Stimulated activated CD4-positive, alpha-beta T cell treated with anti-CD3 and anti-CD28 coated beads, Interleukin-4, amount 100 ng/mL, for 24 hours (primary cell): ENCODE measurements at regions not wholly inside any gene's neighbourhood (a gene's known extent, or its start where the extent isn't known, plus 50 kb on each side); places are given as distances from the start of the nearest gene placed in this dataset.

Source experiments
- DNase-seq: peaks from one replicate; pipeline ENCODE4 v3.0.0-alpha.2; 2020

DNA sequence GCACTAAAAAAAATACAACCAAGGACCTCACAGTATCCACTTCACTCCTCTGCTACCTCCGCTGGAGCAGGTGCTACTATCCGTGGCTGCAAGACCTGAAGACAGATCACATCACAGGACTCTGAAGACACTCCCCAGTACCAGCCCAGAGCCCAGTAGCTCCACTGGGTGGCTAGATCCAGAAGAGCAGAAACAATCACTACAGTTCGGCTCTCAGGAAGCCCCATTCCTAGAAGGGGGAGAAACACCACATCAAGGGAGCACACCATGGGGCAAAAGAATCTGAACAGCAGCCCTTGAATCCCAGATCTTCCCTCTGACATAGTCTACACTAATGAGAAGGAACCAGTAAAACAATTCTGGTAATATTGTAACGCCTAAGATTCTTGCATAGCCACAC lies 494.0 kb upstream of the FAT3 start:
- no peak for DNase-seq

DNA sequence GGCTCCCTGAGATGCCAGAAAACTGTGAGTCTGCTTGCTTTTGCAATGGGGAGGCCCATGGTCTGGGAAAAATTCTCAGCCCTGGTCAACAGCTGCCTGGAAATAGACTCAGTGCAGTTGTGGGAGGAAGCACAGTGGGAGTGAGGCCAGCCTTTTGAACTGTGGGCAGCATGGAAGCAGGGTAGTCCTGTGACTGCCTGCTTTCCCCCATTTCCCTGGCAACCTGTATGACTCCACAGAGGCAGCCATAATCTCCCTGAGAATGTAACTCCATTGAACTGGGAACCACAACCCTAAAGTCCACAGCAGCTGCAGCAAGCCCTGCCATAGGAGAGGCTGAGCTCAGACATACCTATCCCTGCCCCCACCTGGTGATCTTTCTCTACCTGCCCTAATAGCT lies 494.6 kb upstream of the FAT3 start:
- no peak for DNase-seq

DNA sequence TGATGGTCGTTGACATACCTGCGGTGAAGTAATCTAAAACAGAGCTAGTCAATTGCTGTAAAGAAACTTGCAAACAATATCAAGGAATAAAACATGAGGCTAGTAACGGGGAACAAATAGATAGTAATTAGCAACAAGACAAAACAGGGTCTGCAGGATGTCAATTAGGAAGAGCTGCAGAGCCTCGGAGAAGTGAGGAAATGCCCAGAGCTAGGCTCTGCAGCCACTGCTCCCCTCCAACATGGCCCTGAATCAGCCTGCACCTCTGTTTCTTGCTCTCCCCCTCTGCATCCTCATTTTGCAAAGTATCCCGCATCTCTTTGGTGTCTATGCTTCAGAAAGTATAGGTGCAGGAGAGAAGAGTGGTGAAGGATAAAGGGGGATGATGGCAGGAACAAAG lies 507.4 kb upstream of the FAT3 start:
- no peak for DNase-seq

DNA sequence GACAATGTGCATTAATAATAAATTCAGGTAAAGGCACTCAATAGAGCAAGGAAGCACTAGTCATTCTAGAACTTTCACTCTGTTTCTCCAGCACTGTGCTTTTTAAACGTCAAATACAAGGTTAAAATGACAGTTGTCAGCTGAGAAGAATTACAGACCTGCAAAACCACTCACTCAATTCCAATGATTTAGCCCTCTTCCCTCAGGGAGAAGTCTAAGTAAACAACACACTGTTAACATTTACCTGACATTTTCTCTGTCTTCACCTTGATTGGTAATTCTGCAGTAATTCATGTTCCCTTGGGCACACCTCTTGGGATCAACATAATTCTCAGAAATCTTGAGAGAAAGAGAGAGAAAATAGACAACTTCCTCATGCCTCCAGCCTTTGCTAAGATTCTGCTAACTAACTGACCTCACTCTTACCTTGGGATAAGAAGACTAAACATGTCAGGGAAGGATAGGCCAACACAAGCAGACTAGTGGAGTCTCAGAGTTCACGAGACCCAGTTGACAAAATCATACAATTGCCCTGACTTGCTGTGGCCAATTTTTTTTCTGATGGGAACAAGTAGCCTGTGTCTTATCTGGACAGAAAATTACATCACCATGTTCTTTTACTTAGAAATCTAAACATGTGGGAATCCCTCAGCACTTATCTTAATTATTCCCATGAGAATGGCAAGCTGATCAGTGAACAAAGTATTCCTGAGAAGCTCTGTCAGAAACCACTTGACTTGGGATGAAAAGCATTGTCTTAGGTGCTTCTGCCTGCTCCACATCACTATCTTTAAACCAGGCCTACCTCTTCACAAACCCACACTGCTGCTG lies 516.8 kb upstream of the FAT3 start:
- DNase-seq: no peak

DNA sequence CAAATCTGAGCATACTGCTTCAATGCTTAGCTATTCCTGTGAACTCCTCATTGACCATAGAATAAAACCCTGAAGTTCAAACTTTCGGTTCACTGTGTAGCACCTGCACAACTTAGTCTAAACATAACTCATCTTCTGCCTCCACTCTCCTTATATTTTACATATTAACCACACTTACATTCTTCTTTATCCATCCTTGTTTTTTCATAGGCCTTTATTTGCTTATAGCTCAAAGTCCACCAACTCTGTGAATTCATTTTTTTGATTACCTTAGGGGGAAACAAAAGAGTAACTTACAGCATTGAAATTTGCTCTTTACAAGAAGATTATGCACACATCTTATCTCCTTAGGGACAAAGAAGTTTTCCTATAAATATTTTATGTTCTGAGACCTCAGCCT lies 521.6 kb upstream of the FAT3 start:
- DNase-seq: no peak

DNA sequence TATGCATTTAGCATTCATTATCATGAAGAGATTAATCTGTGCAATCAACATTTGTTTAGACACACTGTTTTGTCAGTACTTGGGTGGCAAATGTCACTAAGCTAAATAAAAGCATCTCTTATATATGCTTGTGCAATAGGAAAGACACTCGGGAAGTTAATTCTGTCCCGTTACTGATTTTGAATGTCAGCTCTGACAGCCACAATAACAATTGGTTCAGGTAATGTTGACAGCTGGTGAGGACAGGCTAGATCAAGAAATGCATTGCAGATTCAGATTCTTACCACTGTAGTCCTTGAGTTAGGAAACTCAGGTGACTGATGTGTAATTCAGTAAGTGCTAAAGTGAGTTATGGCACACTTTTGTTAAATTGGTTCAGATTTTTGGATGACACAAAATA lies 523.8 kb upstream of the FAT3 start:
- DNase-seq: no peak

DNA sequence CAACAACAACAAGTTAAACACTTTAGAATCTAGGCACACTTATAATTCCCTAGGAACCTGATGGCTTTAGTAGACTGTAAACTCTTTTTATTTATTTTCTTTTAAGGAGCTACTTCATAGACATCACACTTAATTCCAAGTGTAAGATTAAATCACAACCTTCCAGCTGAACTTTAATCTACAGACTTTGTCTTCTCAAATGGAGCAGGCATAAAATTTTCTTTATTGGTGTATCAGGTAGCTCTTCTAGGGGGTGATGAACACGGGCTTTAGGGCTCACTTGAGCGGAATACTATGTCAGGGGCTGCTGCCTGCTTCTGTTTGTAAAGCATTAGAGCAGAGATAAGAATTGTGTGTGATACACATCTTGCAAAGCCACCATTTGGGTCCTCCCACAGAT lies 525.8 kb upstream of the FAT3 start:
- DNase-seq: no peak

DNA sequence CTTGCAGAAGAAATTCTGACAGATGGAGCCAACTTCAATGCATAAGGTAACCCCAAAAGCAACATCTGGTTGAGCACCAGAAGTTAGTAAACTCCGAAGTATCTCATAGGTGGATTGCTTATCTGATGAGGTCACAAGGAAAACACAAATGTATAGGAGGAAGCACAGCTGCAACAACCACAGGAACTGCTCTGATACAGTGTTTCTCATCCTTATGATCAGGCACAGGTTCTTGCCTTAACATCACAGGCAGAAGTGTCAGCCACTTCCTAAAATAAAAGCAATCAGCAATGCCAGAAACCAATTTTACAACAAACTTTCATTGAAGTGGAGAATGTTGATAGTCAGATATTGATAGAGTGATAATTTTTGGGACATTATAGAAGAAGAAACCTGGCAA lies 530.3 kb upstream of the FAT3 start:
- DNase-seq: no peak

DNA sequence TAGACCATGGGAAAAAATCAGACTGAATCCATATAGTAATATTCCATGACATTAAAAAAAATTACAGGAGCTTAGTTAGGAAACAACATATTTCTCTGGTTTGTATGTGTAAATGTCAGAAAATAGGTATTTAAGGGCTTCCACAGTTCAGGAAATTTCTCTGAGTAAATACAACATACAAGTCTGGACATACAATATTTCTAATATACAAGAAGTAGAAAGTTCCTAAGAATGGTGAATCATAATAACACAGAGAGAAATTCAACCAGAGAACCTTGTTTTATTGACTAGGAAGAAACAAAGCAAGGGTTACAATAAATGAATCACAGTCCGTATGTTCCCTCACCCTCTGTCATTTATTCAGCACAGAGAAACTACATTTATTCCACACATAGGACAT lies 532.7 kb upstream of the FAT3 start:
- no peak for DNase-seq

DNA sequence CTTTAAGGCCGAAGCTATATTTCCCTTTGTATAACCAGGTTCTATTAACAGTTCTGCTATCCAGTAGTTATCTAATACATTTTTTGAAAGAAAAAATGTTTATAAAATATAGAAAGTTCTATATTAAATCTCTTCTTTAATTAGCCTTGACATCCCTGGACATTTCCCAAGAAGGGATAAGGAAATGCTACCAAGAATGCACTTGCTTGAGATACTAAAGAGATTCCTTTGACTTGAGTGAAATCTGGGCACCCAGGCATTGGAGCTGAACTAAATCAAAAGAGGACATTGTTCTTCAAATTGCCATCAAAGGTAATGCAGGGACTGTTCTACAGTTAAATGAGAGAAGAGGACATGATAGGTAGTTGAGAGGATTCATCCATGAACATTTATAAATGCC lies 535.9 kb upstream of the FAT3 start:
- no peak for DNase-seq

DNA sequence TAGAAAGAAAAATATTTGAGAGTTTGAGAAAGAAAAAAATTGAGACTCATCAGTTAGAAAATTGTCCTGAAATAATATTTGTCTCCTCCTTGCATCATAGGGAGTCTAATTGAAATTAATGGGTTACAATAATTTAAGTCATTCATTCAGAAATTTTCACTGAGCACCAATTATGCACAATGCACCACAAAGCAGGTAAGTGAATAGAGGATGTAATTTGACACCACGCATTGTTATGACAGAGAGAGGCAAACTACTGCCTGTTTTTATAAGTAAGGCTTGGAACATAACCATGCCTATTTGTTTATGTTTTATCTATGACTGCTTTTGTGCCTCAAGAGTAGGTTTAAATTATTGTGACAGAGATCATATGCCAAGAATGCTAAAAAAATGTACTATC lies 537.9 kb upstream of the FAT3 start:
- no peak for DNase-seq

DNA sequence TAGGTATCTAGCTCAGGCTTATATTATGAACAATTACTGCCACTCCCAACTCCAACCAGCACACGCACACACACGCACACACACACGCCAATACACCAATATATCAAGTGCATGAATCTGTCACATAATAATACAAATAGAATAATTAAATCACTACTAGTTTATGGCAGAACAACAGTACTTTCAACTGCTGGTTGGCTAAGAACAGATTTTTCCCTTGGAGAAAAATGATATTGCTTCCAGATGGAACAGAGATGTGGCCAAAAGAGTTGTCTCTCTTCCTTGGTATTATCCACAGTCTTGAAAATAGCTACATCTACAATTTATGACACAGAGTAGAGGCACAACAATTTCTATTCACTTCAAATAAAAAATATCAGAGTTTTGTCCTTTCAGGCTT lies 538.3 kb upstream of the FAT3 start:
- no peak for DNase-seq

DNA sequence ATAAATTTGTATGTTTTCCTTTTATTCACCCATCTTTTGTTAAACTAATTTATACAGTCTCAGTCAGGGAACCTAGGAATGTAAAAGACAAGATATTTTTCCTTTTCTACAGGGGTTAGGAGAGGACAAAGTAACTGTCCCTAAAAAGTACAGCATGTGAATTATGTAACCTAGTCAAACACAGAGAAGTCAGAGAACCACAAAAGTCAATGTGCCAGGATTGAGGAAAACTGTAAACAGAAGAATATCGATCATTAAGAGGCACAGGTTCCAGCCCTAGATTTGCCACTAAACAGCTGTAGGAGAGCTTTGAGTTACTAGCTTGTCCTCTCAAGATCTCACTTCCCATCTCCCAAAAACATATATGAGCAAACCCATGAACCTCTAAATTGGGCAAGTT lies 550.9 kb upstream of the FAT3 start:
- DNase-seq: no peak

DNA sequence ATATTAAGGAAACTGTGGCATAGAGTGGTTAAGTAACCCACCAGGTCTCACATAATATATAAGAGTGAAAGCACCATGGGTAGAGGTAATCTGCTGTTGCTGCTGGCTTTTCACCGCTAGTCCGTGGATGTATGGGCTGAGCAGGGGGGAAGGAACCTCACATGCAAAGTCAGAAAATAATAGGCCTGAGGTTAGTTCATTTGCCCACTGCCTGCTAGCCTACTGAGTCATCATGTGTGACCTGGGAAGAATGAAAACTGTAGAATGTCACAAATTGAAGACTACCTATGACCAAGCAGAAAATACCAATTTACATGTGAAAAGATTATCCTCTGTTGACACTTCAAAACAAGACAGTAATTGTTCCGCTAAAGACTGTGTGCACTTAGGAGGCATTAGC lies 560.1 kb upstream of the FAT3 start:
- no peak for DNase-seq

DNA sequence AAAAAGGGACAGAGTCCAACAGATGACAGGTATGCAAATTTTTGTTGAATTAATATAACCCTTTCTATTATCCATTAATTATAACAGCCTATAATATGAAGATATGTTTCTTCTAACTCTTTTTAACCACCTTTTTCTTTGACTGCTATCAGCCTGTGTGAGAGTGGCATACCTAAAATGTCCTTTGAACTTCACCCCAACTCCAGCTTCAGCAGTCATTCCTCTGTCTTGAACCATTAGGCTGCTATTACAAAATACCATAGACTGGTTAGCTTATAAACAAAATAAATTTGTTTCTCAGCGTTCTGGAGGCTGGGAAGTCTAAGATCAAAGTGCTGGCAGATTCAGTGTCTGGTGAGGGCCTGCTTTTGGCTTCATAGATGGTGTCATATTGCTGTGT lies 564.6 kb upstream of the FAT3 start:
- DNase-seq: no peak

DNA sequence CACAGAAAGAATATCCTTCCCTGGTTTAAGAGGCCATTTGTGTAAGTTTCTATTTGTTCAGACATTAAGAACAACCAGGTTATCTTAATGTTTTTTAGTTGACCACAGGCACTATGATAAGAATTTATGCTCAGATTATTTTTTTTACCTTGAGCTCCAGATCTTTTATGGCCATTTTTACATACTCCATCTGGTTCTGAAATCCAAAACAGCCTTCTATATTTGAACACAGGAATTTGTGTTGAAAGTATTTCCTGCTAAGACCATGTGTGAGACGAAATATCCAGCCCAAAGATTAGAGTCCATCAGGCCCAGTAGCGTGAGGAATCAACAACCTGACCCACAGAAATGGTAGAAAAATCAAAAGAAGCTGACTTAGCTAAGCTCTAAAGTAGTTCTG lies 569.9 kb upstream of the FAT3 start:
- no peak for DNase-seq

DNA sequence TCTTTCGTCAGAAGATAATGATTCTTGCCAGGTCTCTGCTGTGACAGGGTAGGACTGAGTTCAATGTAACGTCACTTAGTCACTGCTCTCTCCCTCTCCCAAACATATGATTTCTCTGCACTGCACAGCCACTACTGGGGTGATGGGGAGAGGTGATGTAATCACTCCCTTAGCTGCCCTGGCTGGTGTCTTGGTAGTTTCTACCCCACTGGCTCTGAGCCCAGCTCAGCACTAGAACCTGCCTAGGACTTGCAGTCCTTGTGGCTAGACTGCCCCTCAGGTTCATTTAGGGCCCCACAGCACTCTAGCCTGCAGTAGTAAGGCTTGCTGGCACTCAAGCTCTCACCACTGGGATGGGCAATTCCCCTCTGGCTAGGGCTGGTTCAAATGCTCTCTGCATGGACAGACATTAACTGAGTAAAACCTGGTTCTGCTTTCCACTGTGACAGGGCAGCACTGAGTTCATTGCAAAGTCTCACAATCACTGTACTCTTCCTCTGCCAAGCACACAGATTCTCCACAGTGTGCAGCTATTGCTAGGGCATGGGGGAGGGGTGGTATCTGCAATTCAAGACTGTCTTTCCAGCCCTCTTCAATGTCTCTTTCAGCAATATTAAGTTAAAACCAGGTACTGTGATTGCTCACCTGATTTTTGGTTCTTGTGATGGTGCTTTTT lies 571.4 kb upstream of the FAT3 start:
- no peak for DNase-seq

DNA sequence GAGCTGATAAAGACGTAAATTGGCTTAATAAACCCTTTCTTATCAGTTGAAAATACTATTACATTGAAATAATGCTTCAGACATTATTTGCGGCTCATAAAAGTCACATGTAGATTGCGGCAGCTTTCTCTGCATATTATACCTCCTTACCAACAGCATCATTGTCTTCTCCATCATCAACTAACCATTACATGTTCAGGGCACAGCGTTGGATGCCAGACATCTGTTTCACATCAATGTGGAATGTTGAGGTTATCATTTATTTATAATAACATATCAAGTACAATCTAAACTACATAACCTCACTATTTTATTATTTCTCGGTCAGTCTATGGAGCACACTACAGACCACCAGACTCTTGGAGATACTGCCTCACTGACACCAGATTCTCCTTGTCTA lies 573.8 kb upstream of the FAT3 start:
- no peak for DNase-seq

DNA sequence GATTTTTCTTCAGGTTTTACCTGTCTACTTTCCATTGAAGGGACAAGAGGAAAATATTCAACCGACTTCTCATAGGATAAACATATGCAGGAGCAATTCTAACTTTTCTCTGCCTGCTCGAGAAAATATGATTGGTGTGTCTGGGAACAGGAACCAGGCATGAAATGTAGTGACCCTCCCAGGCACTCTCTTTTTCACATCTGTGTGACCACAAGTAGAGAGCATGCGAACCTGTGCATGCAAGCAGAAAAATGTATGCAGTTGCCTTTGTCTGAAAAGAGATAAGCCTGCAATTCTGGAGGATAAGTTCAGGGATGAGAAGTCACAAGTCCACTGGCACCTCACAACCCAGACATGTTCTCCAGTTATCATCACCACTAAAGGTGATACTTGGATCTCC lies 583.5 kb upstream of the FAT3 start:
- no peak for DNase-seq

DNA sequence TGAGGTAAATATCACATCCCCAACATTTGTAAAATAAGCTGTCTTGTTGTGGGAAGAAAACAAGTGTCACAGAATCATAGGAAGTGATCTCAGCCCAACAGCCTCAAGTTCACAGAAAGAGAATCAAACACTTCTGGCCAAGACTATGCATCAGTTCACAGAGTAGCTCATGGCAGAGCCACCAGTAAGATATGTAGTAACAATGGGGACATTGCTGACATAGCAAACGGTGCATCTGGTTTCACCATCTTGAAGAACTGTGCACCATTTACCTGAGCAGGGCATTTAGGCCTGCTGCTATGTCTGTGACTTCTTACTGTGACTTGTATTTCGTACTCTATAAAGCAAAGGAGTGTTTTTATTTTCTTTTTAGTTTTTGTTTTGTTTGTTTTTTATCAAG lies 585.3 kb upstream of the FAT3 start:
- DNase-seq: no peak

DNA sequence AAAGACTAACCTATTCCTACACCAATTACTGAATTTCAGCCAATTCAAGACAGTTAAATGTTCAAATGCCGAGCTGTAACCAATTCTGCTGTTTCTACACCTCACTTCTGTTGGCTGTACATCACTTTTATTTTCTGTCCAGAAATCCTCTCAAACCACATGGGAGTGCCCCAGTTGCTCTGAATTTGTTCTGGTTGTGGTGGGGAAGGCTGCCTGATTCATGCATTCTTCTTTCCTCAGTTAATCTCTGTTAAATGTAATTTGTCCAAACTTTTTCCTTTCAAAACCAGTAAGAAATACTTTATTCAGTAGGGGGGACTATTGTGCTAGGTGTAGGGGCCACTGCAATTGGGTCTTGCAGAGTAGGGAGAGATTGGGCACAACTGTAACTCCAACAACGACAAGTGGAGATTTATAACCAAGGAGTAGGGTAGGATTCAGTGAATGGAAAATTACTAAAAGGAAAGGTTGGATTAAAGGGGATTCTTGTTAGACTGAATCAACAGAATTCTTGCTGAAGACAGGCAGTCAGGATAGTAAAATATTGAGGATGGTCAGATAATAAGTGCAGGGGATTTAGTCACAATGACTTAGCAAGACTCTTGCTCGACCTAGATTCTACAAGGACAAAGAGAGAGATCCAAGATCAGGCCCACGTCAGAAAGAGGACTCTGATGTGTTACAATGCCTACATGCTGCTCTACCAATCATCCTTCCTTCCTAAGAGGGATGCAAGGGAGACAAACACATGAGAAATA lies 593.5 kb upstream of the FAT3 start:
- no peak for DNase-seq

DNA sequence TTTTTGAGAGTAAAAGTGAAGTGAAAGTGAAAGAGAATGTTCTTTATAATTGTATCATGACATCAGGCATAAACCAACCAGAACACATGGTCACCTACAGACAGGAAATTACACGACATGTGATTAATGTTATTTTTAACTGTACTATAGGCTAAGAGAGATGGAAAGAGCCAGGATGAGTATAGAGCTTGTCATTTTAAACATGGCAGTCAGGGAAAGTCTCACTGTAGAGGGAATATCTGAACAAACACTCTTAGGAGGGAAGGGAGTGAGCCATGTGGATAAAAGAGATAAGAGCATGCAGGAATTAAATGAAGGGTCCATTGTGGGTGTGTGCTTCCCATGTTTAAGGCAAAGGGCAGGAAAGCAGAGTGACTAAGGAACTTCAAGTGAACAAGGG lies 599.1 kb upstream of the FAT3 start:
- DNase-seq: no peak

DNA sequence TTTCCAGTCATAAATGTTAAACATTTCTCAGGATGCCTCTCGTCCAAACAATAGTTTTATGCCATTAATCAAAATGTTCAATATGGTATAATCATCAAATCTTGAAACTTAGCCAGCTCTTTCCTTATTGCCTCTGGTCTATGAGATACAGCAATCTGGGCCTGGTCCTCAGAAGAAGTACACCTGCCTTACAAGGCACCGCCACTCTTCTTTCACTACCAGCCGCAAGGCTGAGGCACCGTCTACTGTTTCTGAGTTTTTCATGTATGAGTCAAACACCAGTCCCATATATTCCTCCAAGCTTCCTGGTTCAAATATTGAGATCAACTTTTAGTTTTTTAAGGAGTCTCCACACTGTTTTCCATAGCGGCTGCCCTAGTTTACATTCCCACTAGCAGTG lies 600.6 kb upstream of the FAT3 start:
- no peak for DNase-seq

DNA sequence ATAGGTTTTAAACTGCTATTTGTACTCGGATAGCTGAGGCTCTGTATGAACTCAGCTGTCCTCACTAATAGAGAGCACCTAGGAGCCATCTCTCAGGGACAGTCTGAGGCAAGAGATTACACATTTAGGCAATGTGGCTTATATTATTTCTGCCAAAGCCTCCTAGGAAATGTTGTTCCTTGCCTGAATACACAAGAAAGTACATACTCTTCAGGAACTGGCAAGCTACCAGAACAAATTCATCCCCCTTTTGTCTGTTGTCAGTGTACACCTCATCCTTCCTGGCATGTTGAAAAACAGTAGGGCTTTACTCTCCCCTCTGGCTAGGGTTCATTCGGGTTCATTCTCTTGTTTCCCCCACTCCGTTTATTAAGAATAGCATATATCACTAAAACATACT lies 615.9 kb upstream of the FAT3 start:
- DNase-seq: no peak
